GM23338 (cell line): ENCODE measurements at regions not wholly inside any gene's neighbourhood (a gene's known extent, or its start where the extent isn't known, plus 50 kb on each side); places are given as distances from the start of the nearest gene placed in this dataset.

Experiments used
- ATAC-seq: fragments of 200-7000 bp; cut with Tn5 transposase; 3 replicates; pipeline ENCODE4 v1.9.1; 2020
- DNase-seq: peaks from one replicate; pipeline ENCODE4 v3.0.0-alpha.2; 2015; ENCODE audit warnings: low spot score
- H2AFZ ChIP-seq: fragments of 200-600 bp; sonication (generic); 2 replicates; pipeline ENCODE4 v1.8.0; 2016; ENCODE audit warnings: antibody characterized with exemption, mild to moderate bottlenecking, moderate library complexity
- H3F3A ChIP-seq: fragments of 200-600 bp; sonication (generic); replicated peaks from 2 replicates; pipeline ENCODE4 v1.8.0; 2017; ENCODE audit warnings: antibody characterized with exemption, mixed run types, low read depth
- H3K27ac ChIP-seq: fragments of 200-600 bp; sonication (generic); 2 replicates; pipeline ENCODE4 v1.6.1; 2016; ENCODE audit warnings: low read depth
- H3K27me3 ChIP-seq: fragments of 200-600 bp; sonication (generic); 2 replicates; pipeline ENCODE4 v1.8.0; 2016; ENCODE audit warnings: mild to moderate bottlenecking, mixed run types, moderate library complexity; ENCODE audit not compliant: insufficient read depth
- H3K36me3 ChIP-seq: fragments of 200-600 bp; sonication (generic); 2 replicates; pipeline ENCODE4 v1.8.0; 2016; ENCODE audit warnings: mild to moderate bottlenecking; ENCODE audit not compliant: insufficient read depth
- H3K4me1 ChIP-seq: fragments of 200-600 bp; sonication (generic); 2 replicates; pipeline ENCODE4 v1.8.0; 2016; ENCODE audit warnings: mild to moderate bottlenecking, moderate library complexity; ENCODE audit not compliant: insufficient read depth
- H3K4me2 ChIP-seq: fragments of 200-600 bp; sonication (generic); 2 replicates; pipeline ENCODE4 v1.7.1; 2017; ENCODE audit warnings: mixed run types
- H3K4me3 ChIP-seq: fragments of 200-600 bp; sonication (generic); 2 replicates; pipeline ENCODE4 v1.6.1; 2016; ENCODE audit warnings: mixed run types
- H3K79me2 ChIP-seq: fragments of 200-600 bp; sonication (generic); replicated peaks from 2 replicates; pipeline ENCODE4 v1.8.0; 2017; ENCODE audit warnings: mild to moderate bottlenecking; ENCODE audit not compliant: insufficient read depth
- H3K9me2 ChIP-seq: fragments of 200-600 bp; sonication (generic); 2 replicates; pipeline ENCODE4 v1.8.0; 2017; ENCODE audit not compliant: insufficient read depth
- H4K20me1 ChIP-seq: fragments of 200-600 bp; sonication (generic); replicated peaks from 2 replicates; pipeline ENCODE4 v1.8.0; 2017; ENCODE audit warnings: mild to moderate bottlenecking; ENCODE audit not compliant: insufficient read depth
- H3K27ac Mint-ChIP-seq: 2 replicates; pipeline ENCODE4 v1.8.0; 2020; ENCODE audit warnings: inconsistent platforms, mild to moderate bottlenecking, moderate library complexity, mixed read lengths
- H3K27me3 Mint-ChIP-seq: 3 replicates; pipeline ENCODE4 v1.8.0; 2022; ENCODE audit warnings: low read depth, mild to moderate bottlenecking, moderate library complexity, mixed read lengths, inconsistent platforms; ENCODE audit not compliant: insufficient read depth, poor library complexity
- H3K36me3 Mint-ChIP-seq: 3 replicates; pipeline ENCODE4 v1.8.0; 2021; ENCODE audit warnings: low read depth, mild to moderate bottlenecking, inconsistent platforms, moderate library complexity, mixed read lengths
- H3K4me1 Mint-ChIP-seq: 3 replicates; pipeline ENCODE4 v1.8.0; 2020; ENCODE audit warnings: mild to moderate bottlenecking, inconsistent platforms, mixed read lengths
- H3K4me3 Mint-ChIP-seq: 3 replicates; pipeline ENCODE4 v1.8.0; 2021; ENCODE audit warnings: moderate library complexity, mild to moderate bottlenecking, inconsistent platforms, mixed read lengths
- H3K9me3 Mint-ChIP-seq: 3 replicates; pipeline ENCODE4 v1.8.0; 2020; ENCODE audit warnings: moderate library complexity, mild to moderate bottlenecking, inconsistent platforms, mixed read lengths
- CREB1 ChIP-seq: fragments of 250-450 bp; sonication (Bioruptor Pico); IDR thresholded peaks from 2 replicates; pipeline ENCODE4 v1.5.0; 2020; ENCODE audit warnings: low read depth, mild to moderate bottlenecking, moderate library complexity
- ETS1 ChIP-seq: IDR thresholded peaks from 2 replicates; pipeline ENCODE4 v1.6.1; 2016; ENCODE audit warnings: antibody characterized with exemption
- JUNB ChIP-seq: IDR thresholded peaks from one replicate; pipeline ENCODE4 v1.6.1; 2016; ENCODE audit warnings: antibody characterized with exemption; ENCODE audit not compliant: unreplicated experiment
- NANOG ChIP-seq: IDR thresholded peaks from 2 replicates; pipeline ENCODE4 v1.6.1; 2016; ENCODE audit warnings: antibody characterized with exemption, borderline replicate concordance
- POLR2AphosphoS5 ChIP-seq: IDR thresholded peaks from 2 replicates; pipeline ENCODE4 v1.6.1; 2016; ENCODE audit warnings: antibody characterized with exemption, low read depth
- REST ChIP-seq: IDR thresholded peaks from one replicate; pipeline ENCODE4 v1.6.1; 2018; ENCODE audit warnings: antibody characterized with exemption; ENCODE audit not compliant: unreplicated experiment
- STAT1 ChIP-seq: IDR thresholded peaks from one replicate; pipeline ENCODE4 v1.6.1; 2016; ENCODE audit warnings: antibody characterized with exemption; ENCODE audit not compliant: unreplicated experiment
- ZNF331 ChIP-seq: fragments of 250-450 bp; sonication (Bioruptor Pico); IDR thresholded peaks from 2 replicates; pipeline ENCODE4 v1.5.0; 2020; ENCODE audit warnings: low read depth, mild to moderate bottlenecking, moderate library complexity
- ZNF462 ChIP-seq: fragments of 250-450 bp; sonication (Bioruptor Pico); IDR thresholded peaks from 2 replicates; pipeline ENCODE4 v1.5.0; 2020; ENCODE audit warnings: mild to moderate bottlenecking, moderate library complexity
- TF ChIP-seq, protein P1 (sequence below), 2 experiments: fragments of 200-600 bp in 1 of 2; sonication (generic) in 1 of 2; conservative IDR thresholded peaks; 2 replicates each; pipeline versions ENCODE4 v1.5.1 to v1.6.1; 2016 to 2017; ENCODE audit warnings: antibody characterized with exemption in 2 of 2, low read depth in 2 of 2, mild to moderate bottlenecking in 2 of 2, moderate library complexity in 1 of 2

DNA sequence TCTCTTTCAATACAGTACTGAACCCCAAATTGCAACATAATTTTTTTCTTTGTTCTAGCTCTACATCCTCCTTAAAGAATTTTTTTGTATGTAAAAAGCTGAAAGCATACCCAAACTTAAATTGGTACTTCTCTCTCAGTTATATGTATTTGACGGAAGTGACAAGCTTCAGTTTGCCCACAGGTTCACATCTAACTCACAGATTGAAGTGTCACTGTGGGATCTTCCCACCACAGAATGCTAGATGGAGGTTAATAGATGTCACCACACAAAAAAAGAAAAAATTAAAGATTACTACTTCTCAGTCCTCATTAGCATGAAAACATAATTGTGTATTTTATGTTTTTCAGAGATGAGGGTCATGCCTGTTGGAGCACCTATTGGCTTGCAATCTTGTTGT lies 150.9 kb upstream of the GHITM start (continued):
- no peak for TF ChIP-seq ZNF462
- TF ChIP-seq POLR2AphosphoS5: no peak
- TF ChIP-seq NANOG: no peak
- no peak for TF ChIP-seq CREB1 (CRISPR knock-in tag)
- TF ChIP-seq, protein P1, sequence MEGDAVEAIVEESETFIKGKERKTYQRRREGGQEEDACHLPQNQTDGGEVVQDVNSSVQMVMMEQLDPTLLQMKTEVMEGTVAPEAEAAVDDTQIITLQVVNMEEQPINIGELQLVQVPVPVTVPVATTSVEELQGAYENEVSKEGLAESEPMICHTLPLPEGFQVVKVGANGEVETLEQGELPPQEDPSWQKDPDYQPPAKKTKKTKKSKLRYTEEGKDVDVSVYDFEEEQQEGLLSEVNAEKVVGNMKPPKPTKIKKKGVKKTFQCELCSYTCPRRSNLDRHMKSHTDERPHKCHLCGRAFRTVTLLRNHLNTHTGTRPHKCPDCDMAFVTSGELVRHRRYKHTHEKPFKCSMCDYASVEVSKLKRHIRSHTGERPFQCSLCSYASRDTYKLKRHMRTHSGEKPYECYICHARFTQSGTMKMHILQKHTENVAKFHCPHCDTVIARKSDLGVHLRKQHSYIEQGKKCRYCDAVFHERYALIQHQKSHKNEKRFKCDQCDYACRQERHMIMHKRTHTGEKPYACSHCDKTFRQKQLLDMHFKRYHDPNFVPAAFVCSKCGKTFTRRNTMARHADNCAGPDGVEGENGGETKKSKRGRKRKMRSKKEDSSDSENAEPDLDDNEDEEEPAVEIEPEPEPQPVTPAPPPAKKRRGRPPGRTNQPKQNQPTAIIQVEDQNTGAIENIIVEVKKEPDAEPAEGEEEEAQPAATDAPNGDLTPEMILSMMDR (conservative IDR thresholded peaks at IDR 0.05; ENCODE audit: low read depth in 2 of 2): no peak
- no peak for TF ChIP-seq STAT1
- no peak for TF ChIP-seq ZNF331 (CRISPR knock-in tag)
- no peak for TF ChIP-seq JUNB

DNA sequence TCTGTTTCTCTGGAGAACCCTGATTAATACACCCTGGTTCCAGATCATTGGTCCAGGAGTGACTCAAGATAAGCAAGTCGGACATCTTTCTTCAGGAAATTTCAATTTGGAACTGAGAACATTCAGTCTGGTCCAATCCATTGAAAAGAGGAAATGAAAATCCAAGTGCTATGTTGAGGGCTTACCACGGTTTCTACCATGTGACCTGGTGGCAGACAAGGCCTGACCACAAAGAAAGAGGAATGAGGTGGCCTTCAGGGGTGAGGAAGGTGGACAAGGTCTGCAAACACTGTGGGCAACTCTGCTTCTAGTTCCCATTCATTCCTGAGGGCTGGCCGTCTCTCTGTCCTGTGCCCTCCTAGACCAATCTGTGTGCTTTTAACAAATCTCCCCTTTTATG lies 149.2 kb upstream of the GHITM start:
- peaks cover 3% of the 10 kb centered on the region; the same call in 2 of the 3 replicates for H3K4me1 Mint-ChIP-seq
- H3K36me3 Mint-ChIP-seq: no peaks in the 10 kb centered on the region
- peaks cover 5% of the 10 kb centered on the region; the same call in 1 of the 2 replicates for H3K9me2 ChIP-seq
- H3K27me3 Mint-ChIP-seq: peaks cover 3% of the 10 kb centered on the region
- no peak overlapping the region for H3K4me3 Mint-ChIP-seq
- DNase-seq (no peak), ATAC-seq (no peak)
- H3K9me3 Mint-ChIP-seq: no peaks in the 10 kb centered on the region
- no peak overlapping the region for H3K4me3 ChIP-seq
- no peaks in the 10 kb centered on the region for H3K27me3 ChIP-seq
- H3K36me3 ChIP-seq: no peaks in the 10 kb centered on the region
- no peaks in the 10 kb centered on the region for H3K4me1 ChIP-seq
- no peaks in the 10 kb centered on the region for H4K20me1 ChIP-seq
- TF ChIP-seq STAT1: no peak
- TF ChIP-seq REST: no peak
- no peak for TF ChIP-seq CREB1 (CRISPR knock-in tag)
- TF ChIP-seq POLR2AphosphoS5: no peak
- no peak for TF ChIP-seq ETS1
- no peak for TF ChIP-seq JUNB
- TF ChIP-seq NANOG: no peak
- TF ChIP-seq ZNF331 (CRISPR knock-in tag): no peak
- no peak overlapping the region for H2AFZ ChIP-seq
- H3K4me2 ChIP-seq: no peak overlapping the region
- no peak overlapping the region for H3K27ac ChIP-seq
- no peaks in the 10 kb centered on the region for H3K79me2 ChIP-seq
- H3F3A ChIP-seq: no peaks in the 10 kb centered on the region
- no peak overlapping the region for H3K27ac Mint-ChIP-seq
